IMR-90 (cell line): ENCODE measurements at regions not wholly inside any gene's neighbourhood (a gene's known extent, or its start where the extent isn't known, plus 50 kb on each side); places are given as distances from the start of the nearest gene placed in this dataset.
"Not testable (repeated sequence)": the region's sequence is repeated elsewhere in the genome, so short reads cannot be mapped to it uniquely, and the experiment has no call there.

Source experiments
- ATAC-seq: fragments of 200-7000 bp; cut with Tn5 transposase; 2 replicates; pipeline ENCODE4 v1.9.1; 2020; ENCODE audit warnings: low read depth, mild to moderate bottlenecking, moderate library complexity
- BruUV-seq: library from RNA; stranded (reverse); fragments of 400-500 nt; replicated peaks from 2 replicates; lab custom pipeline; 2021; lab: Mats Ljungman, UMichigan
- CTCF ChIA-PET: fragments of 300-600 bp; formaldehyde crosslinking; extraction: SDS; loops from one replicate; lab custom pipeline; 2021; ENCODE audit warnings: antibody characterized with exemption; lab: Yijun Ruan, JAX
- POLR2A ChIA-PET: fragments of 300-600 bp; sonication (Branson Sonifier 250); formaldehyde crosslinking; loops from one replicate; lab custom pipeline; 2022; ENCODE audit warnings: antibody characterized with exemption; ENCODE audit not compliant: unreplicated experiment; lab: Charles Lee
- DNase-seq: peaks from one replicate; pipeline ENCODE4 v3.0.0; 2013
- H2AFZ ChIP-seq: replicated peaks from 2 replicates; pipeline ENCODE3; 2013; ENCODE audit warnings: low read length, mild to moderate bottlenecking; ENCODE audit not compliant: poor library complexity
- H2AK5ac ChIP-seq: 2 replicates; pipeline ENCODE4 v1.6.1; 2013; ENCODE audit warnings: low read depth, low read length, inconsistent platforms
- H2AK9ac ChIP-seq: replicated peaks from 2 replicates; pipeline ENCODE3; 2013; ENCODE audit warnings: mild to moderate bottlenecking, low read depth, low read length, moderate library complexity; ENCODE audit not compliant: poor library complexity
- H2BK120ac ChIP-seq: 2 replicates; pipeline ENCODE4 v1.6.1; 2013; ENCODE audit warnings: low read depth, low read length, inconsistent platforms
- H2BK15ac ChIP-seq: 3 replicates; pipeline ENCODE4 v1.6.1; 2013; ENCODE audit warnings: low read depth, low read length, inconsistent platforms
- H2BK20ac ChIP-seq: 2 replicates; pipeline ENCODE4 v1.6.1; 2013; ENCODE audit warnings: low read depth, mild to moderate bottlenecking, inconsistent platforms, low read length, moderate library complexity
- H2BK5ac ChIP-seq: 2 replicates; pipeline ENCODE4 v1.6.1; 2013; ENCODE audit warnings: mild to moderate bottlenecking, low read depth, low read length, inconsistent platforms; ENCODE audit not compliant: poor library complexity, severe bottlenecking
- H3K14ac ChIP-seq: replicated peaks from 2 replicates; pipeline ENCODE4 v1.6.1; 2013; ENCODE audit warnings: low read depth, low read length, inconsistent platforms
- H3K18ac ChIP-seq: 2 replicates; pipeline ENCODE4 v1.6.1; 2013; ENCODE audit warnings: low read depth, low read length, control low read depth
- H3K23ac ChIP-seq: 2 replicates; pipeline ENCODE4 v1.6.1; 2013; ENCODE audit warnings: low read depth, low read length, inconsistent platforms
- H3K27ac ChIP-seq: 2 replicates; pipeline ENCODE4 v1.5.1; 2013; ENCODE audit warnings: mild to moderate bottlenecking, control low read depth, low read length; ENCODE audit not compliant: insufficient read depth
- H3K27me3 ChIP-seq: 2 replicates; pipeline ENCODE4 v1.6.1; 2013; ENCODE audit warnings: low read length; ENCODE audit not compliant: control insufficient read depth, insufficient read depth
- H3K36me3 ChIP-seq: 2 replicates; pipeline ENCODE4 v1.6.1; 2013; ENCODE audit warnings: low read length, mixed read lengths; ENCODE audit not compliant: control insufficient read depth, insufficient read depth
- H3K4ac ChIP-seq: 2 replicates; pipeline ENCODE4 v1.6.1; 2013; ENCODE audit warnings: low read depth, low read length, inconsistent platforms
- H3K4me1 ChIP-seq: 2 replicates; pipeline ENCODE4 v1.6.1; 2013; ENCODE audit warnings: low read length, mixed read lengths; ENCODE audit not compliant: control insufficient read depth, insufficient read depth
- H3K4me2 ChIP-seq: 2 replicates; pipeline ENCODE4 v1.6.1; 2013; ENCODE audit warnings: low read depth, mild to moderate bottlenecking, control low read depth, low read length, moderate library complexity
- H3K4me3 ChIP-seq: 2 replicates; pipeline ENCODE4 v1.5.1; 2013; ENCODE audit warnings: low read depth, mild to moderate bottlenecking, control low read depth, low read length, moderate library complexity; ENCODE audit not compliant: insufficient read depth
- H3K56ac ChIP-seq: 2 replicates; pipeline ENCODE4 v1.6.1; 2013; ENCODE audit warnings: low read length, inconsistent platforms; ENCODE audit not compliant: insufficient read depth; ENCODE audit errors: extremely low read depth
- H3K79me1 ChIP-seq, 2 experiments: 2 replicates each; pipeline ENCODE4 v1.6.1; 2013; ENCODE audit warnings: low read length in 2 of 2, inconsistent platforms in 1 of 2, low read depth in 1 of 2
- H3K9ac ChIP-seq: 2 replicates; pipeline ENCODE4 v1.6.1; 2013; ENCODE audit warnings: low read depth, low read length, control low read depth
- H3K9me1 ChIP-seq: 2 replicates; pipeline ENCODE4 v1.6.1; 2013; ENCODE audit warnings: low read length, inconsistent platforms; ENCODE audit not compliant: insufficient read depth
- H3K9me3 ChIP-seq: 2 replicates; pipeline ENCODE4 v1.6.1; 2013; ENCODE audit warnings: low read length; ENCODE audit not compliant: control insufficient read depth, insufficient read depth
- H4K20me1 ChIP-seq: 2 replicates; pipeline ENCODE4 v1.6.1; 2013; ENCODE audit warnings: low read length, inconsistent platforms; ENCODE audit not compliant: insufficient read depth
- H4K5ac ChIP-seq: 2 replicates; pipeline ENCODE4 v1.6.1; 2013; ENCODE audit warnings: mild to moderate bottlenecking, low read depth, low read length, control low read depth
- H4K8ac ChIP-seq, 2 experiments: 2 replicates each; pipeline ENCODE4 v1.6.1; 2013; ENCODE audit warnings: low read depth in 2 of 2, low read length in 2 of 2, control low read depth in 1 of 2, inconsistent platforms in 1 of 2
- H4K91ac ChIP-seq: 2 replicates; pipeline ENCODE4 v1.6.1; 2013; ENCODE audit warnings: low read depth, low read length, inconsistent platforms; ENCODE audit not compliant: insufficient read depth
- WGBS, 2 experiments: methylation state at CpG; one replicate each; pipeline versions ENCODE4 v1.1.5 to v1.1.7; 2013; ENCODE audit warnings: missing lambda C conversion rate in 2 of 2; ENCODE audit not compliant: insufficient read length in 1 of 2; ENCODE audit errors: extremely low coverage in 2 of 2; 5-methylcytosine and 5-hydroxymethylcytosine counted together
- dilution Hi-C: fragments of 300-500 bp; cut with HindIII; formaldehyde crosslinking; loops from one replicate; pipeline ENCODE4 v1.14.3; 2018; ENCODE audit warnings: low sequenced_read_pairs; ENCODE audit not compliant: unreplicated experiment
- in situ Hi-C: fragments of 300-500 bp; cut with MboI; formaldehyde crosslinking; loops from 3 replicates; pipeline ENCODE4 v1.14.3; 2019; ENCODE audit warnings: low sequenced_read_pairs, inconsistent platforms, mixed read lengths
- intact Hi-C: fragments of 100-400 bp; cut with micrococcal nuclease; formaldehyde crosslinking; loops from 2 replicates; pipeline ENCODE4 v1.10.0; 2022

- H3K9me1 ChIP-seq, H3K4me2 ChIP-seq, intact Hi-C loops, H3K9me3 ChIP-seq, H3K9ac ChIP-seq, H3K14ac ChIP-seq, H3K79me1 ChIP-seq, H3K27ac ChIP-seq, H2AFZ ChIP-seq, H2BK5ac ChIP-seq, H4K5ac ChIP-seq, H4K91ac ChIP-seq, H2BK15ac ChIP-seq, DNase-seq, in situ Hi-C loops, H3K4ac ChIP-seq, ATAC-seq, H3K4me1 ChIP-seq, H2BK20ac ChIP-seq, H3K36me3 ChIP-seq, H3K23ac ChIP-seq, dilution Hi-C loops, H2BK120ac ChIP-seq, H2AK5ac ChIP-seq, H3K27me3 ChIP-seq, POLR2A ChIA-PET, H3K56ac ChIP-seq, BruUV-seq, CTCF ChIA-PET, H4K20me1 ChIP-seq, H2AK9ac ChIP-seq, H3K4me3 ChIP-seq, H4K8ac ChIP-seq, H3K18ac ChIP-seq: not testable (repeated sequence)
- no CpG with 5 or more reads among the region's 6 CpGs for WGBS, 2 experiments
Observed at GRCh38 chr13:87185138-87185537, 486.0 kb upstream of the SLITRK5 start.

DNA sequence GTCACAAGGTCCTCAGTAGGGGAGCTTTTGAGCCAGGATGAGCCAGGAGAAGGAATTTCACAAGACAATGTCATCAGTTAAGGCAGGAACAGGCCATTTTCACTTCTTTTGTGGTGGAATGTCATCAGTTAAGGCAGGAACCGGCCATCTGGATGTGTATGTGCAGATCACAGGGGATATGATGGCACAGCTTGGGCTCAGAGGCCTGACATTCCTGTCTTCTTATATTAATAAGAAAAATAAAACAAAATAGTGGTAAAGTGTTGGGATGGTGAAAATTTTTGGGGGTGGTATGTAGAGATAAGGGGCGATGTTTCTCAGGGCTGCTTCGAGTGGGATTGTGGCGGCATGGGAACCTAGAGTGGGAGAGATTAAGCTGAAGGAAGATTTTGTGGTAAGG, 484.5 kb upstream of the SLITRK5 start:
- H2BK20ac ChIP-seq, dilution Hi-C loops, H3K79me1 ChIP-seq, H3K56ac ChIP-seq, H3K4me1 ChIP-seq, H3K4ac ChIP-seq, H3K4me2 ChIP-seq, intact Hi-C loops, in situ Hi-C loops, H3K23ac ChIP-seq, BruUV-seq, CTCF ChIA-PET, H3K9me1 ChIP-seq, H2BK15ac ChIP-seq, H3K4me3 ChIP-seq, H3K27me3 ChIP-seq, H3K14ac ChIP-seq, H3K9ac ChIP-seq, DNase-seq, H4K8ac ChIP-seq, H3K36me3 ChIP-seq, H2AK9ac ChIP-seq, H4K5ac ChIP-seq, H2BK5ac ChIP-seq, H2AFZ ChIP-seq, H3K18ac ChIP-seq, H3K9me3 ChIP-seq, H2AK5ac ChIP-seq, POLR2A ChIA-PET, H3K27ac ChIP-seq, H2BK120ac ChIP-seq, ATAC-seq, H4K20me1 ChIP-seq, H4K91ac ChIP-seq: not testable (repeated sequence)
- 100% methylated on average over 1 of the region's 4 CpGs; no CpG with 5 or more reads in 1 of the 2 experiments for WGBS, 2 experiments
